Activated T-cell treated with anti-CD3 and anti-CD28 coated beads for 4 hours (primary cell): ENCODE measurements at regions not wholly inside any gene's neighbourhood (a gene's known extent, or its start where the extent isn't known, plus 50 kb on each side); places are given as distances from the start of the nearest gene placed in this dataset.

Source experiments
- DNase-seq: peaks from one replicate; pipeline ENCODE4 v3.0.0-alpha.2; 2020

DNA sequence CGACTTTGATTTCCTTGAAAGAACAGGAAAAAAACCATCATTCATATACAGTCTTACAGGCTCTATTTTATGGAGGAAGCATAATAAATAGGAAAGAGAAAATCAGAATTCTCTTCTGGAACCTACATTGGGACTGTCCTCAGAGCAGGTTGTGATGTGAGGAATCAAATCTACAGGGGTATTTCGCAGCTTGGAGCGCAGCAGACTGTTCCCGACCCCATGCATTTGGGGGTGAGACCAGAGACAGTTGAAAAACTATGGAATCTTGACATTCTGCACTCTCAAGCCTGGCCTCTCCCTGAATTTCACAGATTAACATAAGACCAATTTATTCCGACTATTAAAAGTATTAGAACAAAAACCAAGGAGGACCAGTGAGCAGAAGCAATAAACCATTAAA lies 93.3 kb upstream of the PRSS58 start:
- no peak for DNase-seq

DNA sequence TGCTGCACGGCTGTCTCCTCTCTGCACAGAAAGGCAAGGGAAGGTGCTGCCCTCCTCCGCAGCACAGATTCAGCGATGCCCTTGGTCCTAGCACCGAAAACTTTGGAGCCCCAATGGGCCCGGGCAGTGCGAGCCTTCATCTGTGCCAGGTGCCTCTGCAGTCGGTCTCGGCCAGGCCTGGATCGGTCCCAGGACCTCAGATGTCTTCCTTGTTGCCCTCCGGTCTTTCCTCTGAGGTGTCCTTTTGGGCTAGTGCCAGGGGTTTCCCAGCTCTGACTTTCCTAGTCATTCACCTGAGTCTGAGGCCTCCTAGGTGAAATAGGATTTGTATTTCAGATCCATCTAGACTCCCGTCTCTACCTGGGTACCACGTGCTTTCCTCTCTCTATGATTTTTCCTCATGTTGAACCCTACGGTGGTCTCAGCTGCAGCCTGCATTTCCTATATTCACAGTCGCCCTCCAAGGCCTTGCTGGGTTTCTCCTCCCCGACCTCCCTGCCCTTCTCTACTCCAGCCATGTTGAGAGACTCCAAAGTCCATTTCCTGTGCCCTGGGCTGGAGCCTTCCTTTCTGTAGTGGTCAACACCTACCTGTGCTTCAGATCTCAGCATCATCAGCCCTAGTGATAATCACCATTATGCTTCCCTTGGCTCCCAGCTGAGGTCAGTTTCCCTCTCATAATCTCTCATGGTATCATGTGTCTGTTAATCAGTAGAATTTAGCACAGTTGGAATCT lies 92.0 kb upstream of the PRSS58 start:
- no peak for DNase-seq

DNA sequence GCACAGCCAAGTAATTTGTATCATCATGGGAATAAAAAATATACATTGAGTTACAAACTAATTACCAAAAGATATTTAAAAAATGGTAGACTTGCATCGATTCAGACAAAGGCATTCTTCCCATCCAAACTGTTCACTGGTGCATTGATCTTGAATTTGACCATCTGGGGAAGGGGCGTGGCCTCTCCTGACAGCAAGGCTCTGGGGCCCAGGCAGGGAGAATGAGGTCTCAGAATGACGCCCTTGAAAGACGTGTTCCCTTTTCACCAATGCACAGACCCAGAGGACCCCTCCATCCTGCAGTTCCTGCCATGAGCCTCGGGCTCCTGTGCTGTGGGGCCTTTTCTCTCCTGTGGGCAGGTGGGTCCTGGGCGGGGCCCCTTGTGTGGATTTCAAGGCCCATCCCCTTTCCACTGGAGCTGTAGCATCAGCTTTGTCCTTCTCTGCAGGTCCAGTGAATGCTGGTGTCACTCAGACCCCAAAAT lies 91.1 kb upstream of the PRSS58 start:
- DNase-seq, result no peak

- DNase-seq, result no peak
These were observed 90.2 kb upstream of the PRSS58 start for GRCh38 chr7:142348100-142348499.

DNA sequence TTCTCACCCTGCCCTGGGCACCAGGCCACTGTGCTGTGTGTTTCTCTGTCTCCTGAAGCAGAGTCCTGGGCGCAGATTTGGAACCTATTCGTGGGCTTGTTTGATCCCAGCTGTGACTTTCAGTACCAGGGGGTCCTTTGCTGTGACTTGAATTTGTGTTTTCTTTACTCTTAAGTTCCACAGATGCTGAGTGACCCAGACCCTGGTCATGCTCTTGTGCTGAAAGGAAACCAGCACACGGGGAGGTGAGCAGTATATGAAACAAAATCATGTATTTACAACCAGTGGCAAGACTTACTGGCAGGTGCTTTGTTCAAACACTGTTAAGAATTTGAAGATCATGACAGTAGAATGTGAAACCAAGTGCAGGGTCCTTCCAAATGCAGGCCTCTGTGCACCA lies 89.2 kb upstream of the PRSS58 start:
- DNase-seq, result no peak

GRCh38 chr7:142345811-142346210 lies 88.0 kb upstream of the PRSS58 start:
- DNase-seq, result no peak

GRCh38 chr7:142338633-142339501 lies 81.0 kb upstream of the PRSS58 start:
- DNase-seq, result no peak

DNA sequence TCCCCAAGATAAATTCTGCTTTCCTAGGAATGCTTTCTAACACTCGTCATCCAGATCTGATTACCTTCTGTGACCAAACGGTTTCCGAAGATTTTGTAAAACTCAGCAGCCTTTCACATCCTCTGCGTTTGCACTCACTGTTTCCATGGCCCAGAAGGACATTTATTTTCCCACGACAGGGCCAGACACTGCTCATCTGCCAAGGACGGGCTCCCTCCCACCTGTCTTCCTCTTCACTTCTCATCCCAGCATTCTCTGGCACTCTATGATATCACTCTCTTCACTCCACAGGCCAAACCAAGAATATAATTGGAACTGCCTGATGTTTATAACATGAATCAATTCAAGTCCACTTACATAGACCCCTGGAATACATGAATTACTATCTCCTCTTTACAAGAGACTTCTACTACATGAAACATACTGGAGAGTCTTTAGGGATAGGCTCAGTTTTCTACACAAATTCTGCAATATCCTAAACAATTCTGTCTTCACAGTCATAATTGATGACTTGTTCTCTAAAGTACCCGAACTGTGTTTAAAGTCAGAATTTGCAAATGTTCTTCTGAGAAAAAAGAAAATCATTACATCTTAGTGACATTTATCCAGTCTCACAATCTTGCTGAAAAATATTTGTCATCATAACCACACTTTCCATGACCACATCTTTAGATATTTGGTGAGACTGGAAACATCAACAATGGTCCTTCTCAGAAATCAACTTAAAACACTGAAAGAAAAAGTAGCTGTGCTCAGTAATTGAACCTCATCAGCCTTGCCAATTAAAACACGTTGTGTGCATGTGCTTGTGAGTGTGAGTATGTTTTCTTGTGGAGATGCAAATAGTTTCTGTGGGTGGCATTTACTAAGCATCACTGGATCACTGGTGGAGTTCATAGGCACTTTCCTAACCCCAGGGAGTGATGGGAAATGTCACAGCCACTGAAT lies 79.5 kb upstream of the PRSS58 start:
- DNase-seq, result no peak

DNA sequence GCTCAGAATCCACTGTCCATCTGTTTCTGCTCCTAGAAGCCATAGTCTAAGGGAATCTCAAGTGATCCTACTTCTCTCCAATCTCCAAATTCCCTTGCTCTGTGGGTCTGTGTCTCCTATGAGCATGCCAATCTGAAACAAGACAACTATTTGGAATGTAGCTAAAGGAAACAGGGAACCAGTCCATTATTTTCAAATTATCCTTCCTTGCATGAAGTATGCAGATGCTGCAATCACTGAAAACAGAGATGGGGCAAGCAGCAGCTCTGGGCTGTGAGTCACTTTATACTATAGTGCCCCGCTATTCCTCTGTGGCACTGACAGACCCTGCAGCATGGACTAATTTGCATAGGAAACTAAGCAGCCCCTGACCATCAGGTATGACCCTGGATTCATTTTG lies 76.9 kb upstream of the PRSS58 start:
- DNase-seq, result no peak

- no peak for DNase-seq
These were observed 76.4 kb upstream of the PRSS58 start for GRCh38 chr7:142334236-142334635.

GRCh38 chr7:142332421-142332820 lies 74.6 kb upstream of the PRSS58 start:
- DNase-seq, result no peak

DNA sequence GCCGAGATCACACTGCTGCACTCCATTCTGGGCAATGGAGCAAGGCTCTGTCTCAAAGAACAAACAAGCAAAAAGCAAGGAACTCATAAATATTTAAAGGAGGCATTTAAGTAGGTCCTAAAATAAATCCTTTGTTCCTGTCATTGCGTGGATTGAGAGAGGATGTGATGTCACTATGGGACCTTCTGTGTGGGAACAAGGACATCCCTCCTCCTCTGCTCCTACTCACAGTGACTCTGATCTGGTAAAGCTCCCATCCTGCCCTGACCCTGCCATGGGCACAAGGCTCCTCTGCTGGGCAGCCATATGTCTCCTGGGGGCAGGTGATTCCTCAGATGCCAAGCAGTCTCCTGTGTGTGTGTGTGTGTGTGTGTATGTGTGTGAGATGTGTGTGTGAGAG lies 74.1 kb upstream of the PRSS58 start:
- no peak for DNase-seq

GRCh38 chr7:142329062-142329790 lies 71.4 kb upstream of the PRSS58 start:
- no peak for DNase-seq

- no peak for DNase-seq
These were observed 70.7 kb upstream of the PRSS58 start for GRCh38 chr7:142328551-142328950.

DNA sequence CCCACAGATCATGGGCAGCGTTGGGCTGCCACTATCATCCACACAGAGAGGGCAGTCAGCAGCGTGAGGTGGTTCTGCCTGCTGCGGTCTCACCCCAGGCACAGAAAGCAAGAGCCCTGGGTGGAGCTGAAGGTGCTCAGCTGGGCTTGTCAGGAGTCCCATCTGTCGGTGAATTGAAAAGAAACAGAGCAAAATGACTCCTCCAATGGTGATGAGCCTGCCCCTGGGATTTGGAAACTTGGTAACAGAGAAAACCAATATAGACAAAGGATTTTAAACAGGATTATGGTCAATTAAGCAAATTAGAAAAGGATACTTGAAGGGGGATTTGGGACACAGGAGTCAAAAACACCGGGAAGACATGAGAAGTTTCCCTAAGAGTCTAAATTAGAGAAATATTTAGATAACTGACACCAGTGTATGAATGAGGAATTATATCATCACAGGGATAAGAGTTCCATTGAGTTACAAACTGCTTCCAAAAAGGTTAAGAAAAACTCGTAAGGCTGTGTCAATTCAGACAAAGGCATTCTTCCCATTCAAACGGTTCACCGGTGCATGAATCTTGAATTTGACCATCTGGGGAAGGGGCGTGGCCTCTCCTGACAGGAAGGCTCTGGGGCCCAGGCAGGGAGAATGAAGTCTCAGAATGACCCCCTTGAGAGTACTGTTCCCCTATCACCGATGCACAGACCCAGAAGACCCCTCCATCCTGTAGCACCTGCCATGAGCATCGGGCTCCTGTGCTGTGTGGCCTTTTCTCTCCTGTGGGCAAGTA lies 70.0 kb upstream of the PRSS58 start:
- no peak for DNase-seq

DNA sequence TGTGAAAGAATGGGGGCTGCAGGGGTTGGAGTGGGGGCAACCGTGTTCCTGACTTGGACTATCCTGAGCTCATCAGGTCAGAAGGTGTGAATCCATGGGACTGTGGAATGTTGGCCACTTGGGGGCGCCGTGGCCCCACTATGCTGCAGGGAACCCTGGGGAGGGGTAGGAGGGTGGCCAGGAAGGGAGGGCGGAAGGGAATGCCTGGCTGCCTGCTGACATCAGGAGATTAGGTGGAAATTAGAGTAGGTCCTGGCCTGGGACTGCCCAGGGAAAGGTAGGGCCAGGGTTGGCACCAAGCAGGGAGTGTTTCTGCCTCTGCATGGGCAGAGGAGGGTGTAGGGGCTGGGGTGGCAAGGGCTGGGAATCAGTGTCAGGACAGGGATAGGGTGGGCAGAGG lies 65.8 kb upstream of the PRSS58 start:
- peak; percentile 31 for DNase-seq

- DNase-seq, result no peak
These were observed 63.5 kb upstream of the PRSS58 start for GRCh38 chr7:142321391-142321790.

DNA sequence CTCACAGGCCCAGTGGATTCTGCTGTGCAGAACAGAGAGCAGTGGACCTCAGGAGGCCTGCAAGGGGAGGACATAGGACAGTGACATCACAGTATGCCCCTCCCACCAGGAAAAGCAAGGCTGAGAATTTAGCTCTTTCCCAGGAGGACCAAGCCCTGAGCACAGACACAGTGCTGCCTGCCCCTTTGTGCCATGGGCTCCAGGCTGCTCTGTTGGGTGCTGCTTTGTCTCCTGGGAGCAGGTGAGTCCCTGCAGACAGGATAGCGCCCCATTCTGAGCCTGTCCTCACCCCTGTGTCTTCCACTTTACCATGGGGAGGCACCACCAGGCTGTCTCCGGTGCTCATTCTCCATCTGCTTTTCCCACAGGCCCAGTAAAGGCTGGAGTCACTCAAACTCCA lies 63.0 kb upstream of the PRSS58 start:
- no peak for DNase-seq

DNA sequence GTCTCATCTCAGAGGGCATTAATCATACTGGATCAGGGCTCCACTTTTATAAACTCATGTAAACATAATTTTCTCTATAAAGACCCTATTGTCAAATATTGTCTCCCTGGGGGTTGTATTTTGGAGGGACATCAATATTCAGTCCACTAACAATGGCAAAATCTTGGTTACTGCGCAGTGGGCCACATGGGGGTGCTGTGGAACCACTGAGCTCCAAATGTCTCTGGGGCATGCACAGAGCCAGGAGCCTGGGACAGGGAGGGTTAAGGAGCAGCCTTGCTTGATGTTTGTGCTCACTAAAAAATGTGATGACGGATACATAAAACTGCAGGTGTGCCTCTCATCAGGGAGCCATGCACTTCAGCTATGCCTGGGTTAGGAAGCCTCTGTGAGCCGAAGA lies 62.1 kb upstream of the PRSS58 start:
- DNase-seq, result no peak

DNA sequence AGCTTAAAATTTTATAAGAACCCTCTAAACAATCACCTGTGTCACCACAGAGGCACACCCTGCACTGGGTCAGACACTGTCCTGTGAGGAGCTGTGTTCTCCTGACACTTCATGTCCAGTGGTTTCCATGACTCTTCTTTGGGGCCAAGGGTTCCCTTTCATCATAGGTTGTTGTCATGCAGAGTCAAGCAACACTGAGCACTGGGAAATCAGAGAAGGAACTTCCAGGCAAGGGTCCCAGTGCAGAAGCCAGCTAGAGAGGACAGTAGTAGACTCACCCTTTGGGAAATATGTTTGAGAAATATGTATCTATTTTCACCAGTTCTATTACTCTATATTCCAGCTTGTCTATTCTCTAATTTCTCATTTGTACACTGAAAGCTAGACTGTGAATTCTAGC lies 56.4 kb upstream of the PRSS58 start:
- DNase-seq, result no peak

DNA sequence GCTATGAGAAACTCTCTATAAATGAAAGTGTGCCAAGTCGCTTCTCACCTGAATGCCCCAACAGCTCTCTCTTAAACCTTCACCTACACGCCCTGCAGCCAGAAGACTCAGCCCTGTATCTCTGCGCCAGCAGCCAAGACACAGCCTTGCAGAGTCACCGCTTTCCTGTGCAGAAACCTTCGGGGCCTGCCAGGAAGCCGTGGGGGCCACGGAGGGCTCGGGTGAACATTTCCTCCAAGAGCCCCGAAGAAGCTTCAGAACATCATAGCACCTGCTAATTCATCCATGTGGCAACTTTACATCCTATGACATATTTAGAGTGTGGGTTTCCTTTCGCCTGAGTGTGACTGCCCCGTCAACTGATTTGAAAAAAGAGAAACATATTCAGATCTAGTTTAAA lies 55.7 kb upstream of the PRSS58 start:
- no peak for DNase-seq

DNA sequence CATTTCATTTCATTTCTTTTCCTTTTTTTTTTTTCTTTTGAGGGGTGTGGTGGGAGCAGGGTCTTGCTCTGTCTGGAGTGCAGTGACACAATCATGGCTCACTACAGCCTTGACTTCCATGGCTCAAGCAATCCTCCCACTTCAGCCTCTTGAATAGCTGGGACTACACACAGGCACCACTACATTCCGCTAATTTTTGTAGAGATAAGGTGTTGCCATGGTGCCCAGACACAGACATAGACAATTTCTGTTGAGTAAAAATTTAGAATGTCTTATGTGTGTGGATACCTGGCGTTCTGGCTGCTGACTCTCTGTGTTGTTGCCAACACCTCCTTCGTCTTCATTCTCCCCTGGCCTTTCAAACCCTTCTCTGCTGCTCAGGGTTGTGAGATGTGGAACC lies 54.0 kb upstream of the PRSS58 start:
- DNase-seq, result no peak
